ENCODE measurements at regions not wholly inside any gene's neighbourhood (a gene's known extent, or its start where the extent isn't known, plus 50 kb on each side); places are given as distances from the start of the nearest gene placed in this dataset.

DNA sequence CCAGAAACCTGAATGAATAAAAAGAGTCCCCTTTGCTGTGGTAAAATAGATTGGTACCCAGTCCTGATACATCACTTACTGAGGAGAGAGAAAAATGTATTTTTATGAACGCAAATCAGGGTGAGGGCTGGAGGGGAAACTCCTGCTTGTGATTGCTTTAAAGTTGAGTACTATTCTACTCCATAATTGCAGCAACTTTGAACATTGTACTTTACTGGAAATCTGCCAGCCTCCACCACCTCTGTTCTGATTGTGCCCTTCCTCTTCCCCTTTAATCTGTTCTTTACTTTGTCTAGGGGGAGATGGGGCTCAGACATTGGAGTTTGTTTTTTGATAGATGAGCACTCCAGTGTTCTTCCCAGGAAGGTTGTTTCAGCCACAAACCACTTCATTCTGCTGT, 81.9 kb downstream of the C3orf38 start:
- Histone ChIP-seq H3K27me3 (ENCODE audit: control insufficient read depth, insufficient read depth, low read length) (no peaks in the 10 kb centered on the region), H3K36me3 (ENCODE audit: control insufficient read depth, insufficient read depth, low read length) (no peaks in the 10 kb centered on the region), H3K4me3 (ENCODE audit: low read depth, low read length) (no peak overlapping the region)
- TF ChIP-seq, protein P1, sequence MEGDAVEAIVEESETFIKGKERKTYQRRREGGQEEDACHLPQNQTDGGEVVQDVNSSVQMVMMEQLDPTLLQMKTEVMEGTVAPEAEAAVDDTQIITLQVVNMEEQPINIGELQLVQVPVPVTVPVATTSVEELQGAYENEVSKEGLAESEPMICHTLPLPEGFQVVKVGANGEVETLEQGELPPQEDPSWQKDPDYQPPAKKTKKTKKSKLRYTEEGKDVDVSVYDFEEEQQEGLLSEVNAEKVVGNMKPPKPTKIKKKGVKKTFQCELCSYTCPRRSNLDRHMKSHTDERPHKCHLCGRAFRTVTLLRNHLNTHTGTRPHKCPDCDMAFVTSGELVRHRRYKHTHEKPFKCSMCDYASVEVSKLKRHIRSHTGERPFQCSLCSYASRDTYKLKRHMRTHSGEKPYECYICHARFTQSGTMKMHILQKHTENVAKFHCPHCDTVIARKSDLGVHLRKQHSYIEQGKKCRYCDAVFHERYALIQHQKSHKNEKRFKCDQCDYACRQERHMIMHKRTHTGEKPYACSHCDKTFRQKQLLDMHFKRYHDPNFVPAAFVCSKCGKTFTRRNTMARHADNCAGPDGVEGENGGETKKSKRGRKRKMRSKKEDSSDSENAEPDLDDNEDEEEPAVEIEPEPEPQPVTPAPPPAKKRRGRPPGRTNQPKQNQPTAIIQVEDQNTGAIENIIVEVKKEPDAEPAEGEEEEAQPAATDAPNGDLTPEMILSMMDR (IDR thresholded peaks at IDR 0.05; ENCODE audit: insufficient read depth, low read depth, low read length): no peak
- ChIA-PET POLR2A (no interaction called here), CTCF (no interaction called here)
- DNase-seq (ENCODE audit: low read depth): no peak

DNA sequence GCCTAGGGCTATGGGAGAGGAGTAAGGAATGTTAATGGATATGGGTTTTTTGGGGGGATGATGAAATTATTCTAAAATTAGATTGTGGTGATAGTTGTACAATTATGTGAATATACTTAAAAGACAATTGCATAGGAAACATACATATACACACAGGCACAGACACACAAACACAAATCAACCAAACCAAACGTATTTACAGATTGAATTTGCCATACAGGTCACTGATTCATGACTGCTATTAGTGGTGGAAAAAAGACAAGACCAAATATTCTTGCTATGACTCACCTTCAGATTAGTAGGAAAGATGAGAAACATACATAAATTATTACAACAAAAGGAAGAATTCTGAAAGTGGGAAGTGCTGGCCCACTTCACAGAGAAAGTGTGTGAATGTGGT, 85.3 kb downstream of the C3orf38 start:
- no peak overlapping the region for H3K4me3 ChIP-seq (ENCODE audit: low read depth, low read length)
- CTCF ChIA-PET: no interaction called here
- TF ChIP-seq, protein P1 (IDR thresholded peaks at IDR 0.05; ENCODE audit: insufficient read depth, low read depth, low read length): no peak
- H3K36me3 ChIP-seq (ENCODE audit: control insufficient read depth, insufficient read depth, low read length): no peaks in the 10 kb centered on the region
- POLR2A ChIA-PET: no interaction called here
- DNase-seq (ENCODE audit: low read depth): no peak
- H3K27me3 ChIP-seq (ENCODE audit: control insufficient read depth, insufficient read depth, low read length): no peaks in the 10 kb centered on the region

DNA sequence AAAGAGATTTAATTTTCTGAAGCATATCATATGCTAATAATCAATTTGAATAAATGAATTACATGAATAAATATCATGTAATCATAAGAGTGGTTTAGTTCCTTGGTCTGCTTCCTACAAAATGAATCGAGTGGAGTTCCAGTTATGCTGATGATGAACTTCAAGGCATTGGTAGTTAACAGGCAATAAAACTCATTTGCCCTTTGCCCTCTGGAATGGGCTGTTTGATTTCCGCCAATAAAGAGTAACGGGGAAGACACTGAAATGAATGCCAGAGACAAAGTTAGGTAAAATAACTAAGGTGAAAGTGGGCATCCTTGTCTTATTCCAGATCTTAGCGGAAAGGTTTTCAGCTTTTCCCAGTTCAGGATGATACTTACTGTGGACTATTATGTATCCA, 90.1 kb downstream of the C3orf38 start:
- POLR2A ChIA-PET: no interaction called here
- Histone ChIP-seq H3K27me3 (ENCODE audit: control insufficient read depth, insufficient read depth, low read length) (no peaks in the 10 kb centered on the region), H3K4me3 (ENCODE audit: low read depth, low read length) (no peak overlapping the region), H3K36me3 (ENCODE audit: control insufficient read depth, insufficient read depth, low read length) (no peaks in the 10 kb centered on the region)
- CTCF ChIA-PET: no interaction called here
- TF ChIP-seq, protein P1 (IDR thresholded peaks at IDR 0.05; ENCODE audit: insufficient read depth, low read depth, low read length): no peak
- DNase-seq (ENCODE audit: low read depth): no peak

DNA sequence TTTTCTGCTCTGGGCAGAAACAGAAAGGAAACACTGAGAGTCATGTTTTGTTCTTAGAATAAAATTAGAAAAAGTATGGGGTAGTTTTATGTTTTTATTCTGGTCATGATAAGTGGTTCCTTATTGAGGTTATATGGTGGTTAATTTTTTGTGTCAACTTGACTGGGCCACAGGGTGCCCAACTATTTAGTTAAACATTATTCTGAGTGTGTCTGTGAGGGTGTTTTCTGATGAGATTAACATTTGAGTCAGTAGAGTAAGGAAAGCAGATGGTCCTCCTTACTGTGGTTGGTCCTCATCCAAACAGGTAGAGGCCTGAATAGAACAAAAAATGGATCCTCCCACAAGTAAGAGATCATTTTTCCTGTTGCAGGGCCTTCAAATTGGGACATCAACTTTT, 98.9 kb downstream of the C3orf38 start:
- ChIA-PET CTCF (no interaction called here), POLR2A (no interaction called here)
- Histone ChIP-seq H3K4me3 (ENCODE audit: low read depth, low read length) (no peak overlapping the region), H3K27me3 (ENCODE audit: control insufficient read depth, insufficient read depth, low read length) (no peaks in the 10 kb centered on the region), H3K36me3 (ENCODE audit: control insufficient read depth, insufficient read depth, low read length) (no peaks in the 10 kb centered on the region)
- TF ChIP-seq, protein P1 (IDR thresholded peaks at IDR 0.05; ENCODE audit: insufficient read depth, low read depth, low read length): no peak
- DNase-seq (ENCODE audit: low read depth): no peak

DNA sequence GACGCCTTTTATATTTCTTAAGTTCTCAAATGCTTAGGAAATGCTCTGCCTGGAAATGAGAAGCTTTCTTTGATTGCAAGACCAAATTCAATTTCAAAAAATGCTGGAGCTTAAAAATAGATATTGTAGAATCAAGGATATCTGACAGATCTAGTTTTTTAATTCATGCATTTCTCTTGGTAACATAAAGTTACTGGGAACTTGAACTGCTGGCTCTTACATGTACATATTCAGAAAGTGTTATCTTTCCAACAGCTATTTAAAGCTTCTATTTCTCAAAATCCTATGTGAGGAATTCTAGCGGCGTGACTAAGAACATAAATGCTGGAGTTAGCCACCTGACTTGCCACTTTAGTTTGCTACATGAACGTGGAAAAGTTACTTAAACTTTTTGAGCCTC, 109.3 kb downstream of the C3orf38 start:
- CTCF ChIA-PET: no interaction called here

More for the DNA sequence above, 109.3 kb downstream of the C3orf38 start:
- Histone ChIP-seq H3K36me3 (ENCODE audit: control insufficient read depth, insufficient read depth, low read length) (no peaks in the 10 kb centered on the region), H3K27me3 (ENCODE audit: control insufficient read depth, insufficient read depth, low read length) (no peaks in the 10 kb centered on the region), H3K4me3 (ENCODE audit: low read depth, low read length) (no peak overlapping the region)
- no peak for DNase-seq (ENCODE audit: low read depth)
- TF ChIP-seq, protein P1 (IDR thresholded peaks at IDR 0.05; ENCODE audit: insufficient read depth, low read depth, low read length): no peak
- POLR2A ChIA-PET: no interaction called here
